Cerebellar cortex (tissue), 1 donor: ENCODE measurements at regions not wholly inside any gene's neighbourhood (a gene's known extent, or its start where the extent isn't known, plus 50 kb on each side); places are given as distances from the start of the nearest gene placed in this dataset.
"Not testable (repeated sequence)": the region's sequence is repeated elsewhere in the genome, so short reads cannot be mapped to it uniquely, and the experiment has no call there.

ENCODE experiments used
- DNase-seq: peaks from one replicate; pipeline ENCODE4 v3.0.0-alpha.2; 2015; ENCODE audit warnings: low spot score

DNA sequence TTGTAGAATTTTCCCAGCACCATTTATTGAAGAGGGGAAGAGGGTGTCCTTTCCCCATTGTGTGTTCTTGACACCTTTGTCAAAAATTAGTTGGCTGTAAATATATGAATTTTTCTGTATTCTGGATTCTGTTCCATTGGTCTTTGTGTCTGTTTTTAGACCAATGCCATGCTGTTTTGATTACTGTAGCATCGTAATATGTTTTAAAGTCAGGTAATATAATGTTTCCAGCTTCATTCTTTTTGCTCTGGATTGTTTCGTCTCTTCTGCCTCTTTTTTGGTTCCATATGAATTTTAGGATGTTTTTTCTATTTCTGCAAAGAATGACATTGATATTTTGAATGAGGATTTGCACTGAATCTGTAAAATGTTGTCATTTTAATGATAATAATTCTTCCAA lies 331.9 kb upstream of the RGS6 start:
- DNase-seq: no peak

DNA sequence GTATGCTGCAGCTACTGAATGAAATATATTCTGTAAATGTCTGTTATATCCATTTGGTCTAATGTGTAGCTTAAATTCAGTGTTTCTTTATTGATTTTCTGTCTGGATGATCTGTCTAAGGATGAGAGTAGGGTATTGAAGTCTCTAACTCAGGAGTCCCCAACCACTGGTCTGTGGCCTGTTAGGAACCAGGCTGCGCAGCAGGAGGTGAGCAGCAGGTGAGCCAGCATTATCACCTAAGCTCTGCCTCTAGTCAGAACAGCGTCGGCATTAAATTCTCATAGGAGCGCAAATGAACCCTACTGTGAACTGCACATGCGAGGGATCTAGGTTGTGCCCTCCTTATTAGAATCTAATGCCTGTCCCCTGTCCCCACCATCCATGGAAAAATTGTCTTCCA lies 329.7 kb upstream of the RGS6 start:
- no peak for DNase-seq

DNA sequence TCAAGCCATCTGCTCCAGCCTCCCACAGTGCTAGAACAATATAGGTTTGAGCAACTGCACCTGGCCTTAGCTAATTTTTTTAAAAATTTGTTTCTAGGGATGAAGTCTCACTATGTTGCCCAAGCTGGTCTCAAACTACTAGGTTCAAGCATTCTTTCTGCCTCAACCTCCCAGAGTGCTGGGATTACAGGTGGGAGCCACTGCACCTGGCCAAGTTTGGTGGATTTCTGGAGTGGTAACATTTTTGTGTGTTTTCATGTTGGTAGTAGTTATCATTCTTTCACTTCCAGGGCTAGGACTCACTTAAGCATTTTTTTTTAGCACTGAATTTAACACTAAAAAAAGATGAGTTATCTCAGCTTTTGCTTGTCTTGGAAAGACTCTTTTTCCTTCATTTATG lies 328.0 kb upstream of the RGS6 start:
- no peak for DNase-seq

DNA sequence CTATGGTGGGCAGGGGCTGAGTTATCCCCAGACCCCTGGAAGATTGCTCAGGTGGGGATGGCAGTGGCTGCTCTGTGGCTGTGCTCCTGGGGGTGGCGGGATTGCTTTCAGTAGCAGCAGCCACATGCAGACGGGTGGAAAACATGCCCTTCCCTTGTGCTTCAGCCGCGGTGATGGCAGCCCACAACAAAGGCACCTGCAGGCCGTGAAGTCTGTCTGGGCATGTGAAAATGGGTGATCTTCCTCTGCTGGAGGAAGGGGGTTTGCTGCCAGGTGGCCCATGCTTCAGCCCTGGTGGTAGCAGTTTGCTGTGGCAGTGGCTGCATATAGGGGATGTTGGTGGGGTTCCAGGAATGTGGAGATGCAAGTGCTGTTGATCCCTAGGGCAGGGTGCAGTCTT lies 326.2 kb upstream of the RGS6 start:
- no peak for DNase-seq

DNA sequence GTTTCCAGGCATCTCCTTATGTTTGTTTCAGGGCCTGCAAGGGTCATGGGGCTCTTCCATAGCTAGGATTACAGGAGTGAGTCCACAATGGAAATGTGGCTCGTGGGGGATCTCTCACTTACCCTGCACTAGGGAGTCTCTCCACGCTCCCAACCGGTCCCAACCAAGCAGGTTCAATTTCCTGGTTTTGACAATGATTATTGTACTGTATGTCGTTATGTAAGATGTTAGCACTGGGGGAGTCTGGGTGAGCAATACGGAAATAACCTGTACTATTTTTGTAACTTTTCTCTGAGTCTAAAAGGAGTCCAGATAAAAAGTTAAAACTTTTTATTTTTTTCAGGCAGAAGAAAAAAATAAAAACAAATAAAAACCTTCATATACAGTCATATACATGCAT lies 325.7 kb upstream of the RGS6 start:
- no peak for DNase-seq

DNA sequence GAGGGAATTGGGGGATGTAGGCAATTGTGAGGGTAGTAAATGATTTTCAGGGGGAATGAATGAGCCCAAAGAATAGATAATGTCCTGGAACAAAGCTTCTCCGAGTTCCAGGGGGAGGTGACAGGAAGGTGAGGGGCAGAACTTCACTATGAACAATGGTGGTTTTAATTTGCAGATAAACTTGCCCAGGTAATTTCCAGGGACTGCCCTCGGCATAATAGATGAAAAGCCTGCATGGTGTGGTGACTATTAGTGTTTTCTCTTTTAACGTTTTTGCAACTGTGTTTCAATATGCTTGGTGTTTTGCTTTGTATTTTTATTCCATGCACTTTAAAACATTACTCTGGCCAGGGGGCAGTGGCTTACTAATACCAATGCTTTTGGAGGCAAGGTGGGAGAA lies 325.2 kb upstream of the RGS6 start:
- no peak for DNase-seq

DNA sequence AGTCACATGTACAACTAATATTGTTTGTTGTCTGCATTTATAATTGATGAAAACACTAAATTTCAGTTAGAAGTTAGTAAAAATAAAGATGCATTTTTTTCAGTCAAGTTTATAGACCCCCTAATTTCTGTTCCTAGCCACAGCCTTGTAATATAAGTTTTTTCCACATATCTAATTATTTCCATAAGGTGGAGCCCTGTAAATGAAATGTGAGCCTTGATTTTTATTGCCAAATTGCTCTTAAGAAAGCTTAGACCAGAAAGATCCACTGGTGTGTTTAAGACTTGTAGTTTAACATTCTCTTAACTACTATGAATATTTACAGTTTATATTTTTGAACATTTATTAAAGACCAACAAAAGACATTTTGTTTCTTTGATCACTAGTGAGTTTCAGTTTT lies 322.1 kb upstream of the RGS6 start:
- DNase-seq: no peak

DNA sequence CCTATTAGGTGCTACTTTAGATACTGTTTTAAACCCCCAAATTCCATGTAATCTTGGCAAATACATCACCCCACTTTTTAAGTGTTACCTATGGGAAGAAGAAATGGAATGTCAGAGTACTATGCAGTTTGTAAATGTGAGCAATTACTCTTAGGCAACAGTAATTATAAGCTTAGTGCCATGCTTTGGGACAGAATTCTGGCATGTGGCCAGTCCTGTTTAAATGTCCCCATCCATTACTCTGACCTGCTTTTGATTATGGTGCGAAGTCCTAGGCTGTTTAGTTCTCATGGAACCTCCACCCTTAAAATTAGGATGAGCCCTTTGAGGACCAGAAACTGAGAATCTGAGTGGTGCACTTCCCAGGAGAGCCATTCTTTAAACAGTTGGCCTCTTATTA lies 321.4 kb upstream of the RGS6 start:
- no peak for DNase-seq

DNA sequence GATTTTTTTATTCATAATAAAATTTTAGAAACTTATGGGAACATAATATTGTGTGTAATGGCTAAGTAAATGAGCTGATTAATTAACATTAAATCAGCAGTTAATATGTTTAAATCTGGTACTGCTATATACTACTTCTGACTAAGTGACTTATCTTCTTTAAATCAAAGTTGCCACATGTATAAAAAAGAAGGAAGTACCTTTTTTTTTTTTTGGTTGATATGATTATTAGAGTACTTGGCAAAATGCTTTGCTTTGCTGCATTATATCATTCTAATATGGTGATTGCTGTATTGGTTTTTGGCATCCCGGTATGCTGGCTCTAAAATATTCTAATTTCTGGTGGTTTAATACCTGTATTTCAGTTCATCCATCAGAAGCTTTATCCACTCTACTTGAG lies 319.1 kb upstream of the RGS6 start:
- DNase-seq: no peak

DNA sequence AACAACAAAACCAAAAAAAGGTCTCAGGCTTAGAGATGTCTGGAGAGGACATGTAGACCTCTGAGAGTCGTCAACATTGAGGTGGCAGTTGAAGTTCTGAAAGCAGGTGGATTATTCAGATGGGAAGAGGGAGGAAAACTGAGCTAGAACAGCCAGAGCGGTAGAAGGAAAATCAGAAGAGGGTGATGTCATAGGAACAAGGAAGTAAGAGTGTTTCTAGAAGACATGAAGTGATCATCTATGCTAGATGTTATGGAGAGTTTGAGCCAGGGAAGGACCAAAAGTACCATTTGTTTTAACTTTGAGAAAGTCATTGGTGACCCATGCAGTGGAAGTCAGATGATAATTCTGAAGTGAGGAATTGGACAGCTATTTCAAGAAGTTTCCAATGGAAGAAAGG lies 316.2 kb upstream of the RGS6 start:
- no peak for DNase-seq

DNA sequence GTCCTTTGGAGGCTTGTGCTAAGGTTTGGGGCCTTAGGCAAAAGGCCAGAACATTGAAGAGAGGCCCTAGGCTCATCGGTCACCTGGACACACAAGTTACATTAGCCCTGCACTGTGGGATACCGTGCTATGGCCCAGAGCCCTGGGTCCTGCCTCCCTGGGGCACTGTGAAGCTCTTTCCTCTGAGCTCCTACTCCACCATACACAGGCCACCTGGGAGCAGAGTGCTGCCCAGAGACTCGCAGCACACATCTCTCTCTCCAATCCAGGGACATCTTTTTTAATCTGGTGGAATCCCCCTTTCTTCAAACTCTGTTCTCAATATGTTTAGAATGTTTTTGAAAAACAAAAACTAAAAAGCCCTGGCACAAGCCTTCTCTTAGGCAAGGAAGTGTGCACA lies 314.2 kb upstream of the RGS6 start:
- DNase-seq: no peak

DNA sequence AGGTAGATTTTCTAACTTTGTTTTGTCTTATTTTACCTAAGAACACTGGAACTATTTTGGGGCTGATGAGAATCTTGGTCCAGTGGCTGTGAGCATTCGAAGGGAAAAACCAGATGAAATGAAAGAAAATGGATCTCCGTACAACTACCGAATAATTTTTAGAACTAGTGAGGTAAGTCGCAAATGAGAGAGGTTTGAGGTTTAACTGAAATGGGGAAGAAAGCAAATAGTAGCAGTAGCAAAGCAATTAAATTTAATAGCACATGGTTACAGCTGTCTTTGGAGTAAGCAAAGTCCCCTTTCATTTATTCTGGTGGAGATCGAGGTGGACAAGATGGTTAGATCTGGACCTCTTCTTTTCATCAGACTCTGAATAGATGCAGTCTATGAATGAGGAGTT lies 313.5 kb upstream of the RGS6 start:
- DNase-seq: no peak

DNA sequence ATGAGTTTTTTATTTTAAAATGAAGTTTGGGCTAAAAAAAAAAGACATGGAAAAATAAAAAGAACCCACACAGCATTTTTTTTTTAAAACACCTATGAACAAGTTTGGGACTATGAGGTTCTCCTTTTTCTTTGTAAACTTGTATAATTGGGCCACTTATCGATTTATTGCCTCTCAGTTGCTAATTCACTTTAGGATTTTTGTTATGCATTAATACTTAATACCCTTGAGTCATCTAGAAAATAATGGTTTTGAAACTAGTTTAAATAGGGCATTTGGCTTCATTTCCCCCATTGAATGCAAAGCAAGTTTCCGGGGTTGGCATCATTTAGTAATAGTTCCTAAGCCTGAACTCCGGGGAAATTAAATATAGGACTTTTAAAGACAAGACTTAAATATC lies 312.8 kb upstream of the RGS6 start:
- no peak for DNase-seq

DNA sequence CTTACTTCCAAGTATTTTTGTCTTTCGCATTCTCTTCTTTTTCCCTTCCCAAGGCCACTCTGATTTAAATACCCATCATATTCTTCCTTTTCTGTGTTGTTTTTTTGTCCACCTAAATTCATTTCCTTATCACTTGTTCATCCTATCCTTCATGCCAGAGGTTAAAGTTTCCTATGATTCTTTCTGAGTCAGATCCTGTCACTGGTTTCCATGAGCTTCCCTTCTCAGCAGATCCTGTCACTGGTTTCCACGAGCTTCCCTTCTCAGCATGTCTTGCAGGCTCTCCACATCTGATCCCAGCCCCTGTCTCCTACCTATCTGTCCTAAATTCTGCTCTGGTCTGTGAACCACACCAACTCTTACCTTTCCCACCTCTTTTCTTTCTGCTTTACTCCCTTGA lies 311.8 kb upstream of the RGS6 start:
- no peak for DNase-seq

DNA sequence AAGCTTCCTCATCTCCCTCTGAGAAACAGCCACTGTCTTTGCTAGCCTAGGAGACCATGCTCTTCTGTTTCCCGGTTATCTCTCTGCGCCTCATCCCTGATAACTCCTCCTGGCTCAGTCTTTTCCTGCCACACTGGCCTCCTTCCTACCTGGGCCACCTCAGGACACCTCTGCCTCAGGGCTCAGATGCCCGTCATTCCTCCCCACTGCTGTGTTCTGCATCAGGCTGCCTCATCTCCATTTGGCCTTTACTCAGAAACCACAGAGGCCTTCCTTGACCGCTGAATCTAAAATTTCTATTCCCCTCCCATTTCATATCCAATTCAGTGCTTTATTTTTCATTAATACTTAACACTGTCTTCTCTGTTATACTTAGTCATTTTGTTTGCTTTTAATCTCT lies 311.0 kb upstream of the RGS6 start:
- no peak for DNase-seq

DNA sequence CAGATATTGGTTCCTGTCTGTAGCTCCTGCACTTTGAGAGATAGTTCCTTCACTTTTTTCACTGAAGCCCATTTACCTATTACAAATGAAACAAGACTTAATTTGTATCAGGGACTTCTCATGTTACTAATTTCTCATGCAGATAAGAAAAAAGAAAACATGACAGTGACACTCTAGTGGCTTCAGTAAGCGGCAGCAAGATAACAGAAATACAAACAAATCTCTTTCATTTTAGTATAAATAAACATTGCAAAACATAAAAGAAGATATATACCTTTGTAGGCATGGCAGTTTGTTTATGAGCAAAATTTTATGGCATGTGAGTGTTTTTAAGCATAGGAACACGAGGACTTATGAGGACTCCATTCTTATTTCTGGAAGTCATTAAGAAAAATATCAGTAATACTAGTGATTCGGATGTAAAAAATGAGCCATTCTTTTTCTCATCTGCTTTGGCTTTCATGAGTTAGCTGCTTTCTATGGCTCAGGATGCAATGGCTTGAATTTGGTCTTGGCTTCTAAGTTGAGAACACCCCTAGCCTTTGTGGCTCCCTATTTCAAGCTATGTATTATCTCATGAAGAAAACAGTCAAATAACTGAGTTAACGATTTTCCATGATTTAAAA lies 310.1 kb upstream of the RGS6 start:
- no peak for DNase-seq

DNA sequence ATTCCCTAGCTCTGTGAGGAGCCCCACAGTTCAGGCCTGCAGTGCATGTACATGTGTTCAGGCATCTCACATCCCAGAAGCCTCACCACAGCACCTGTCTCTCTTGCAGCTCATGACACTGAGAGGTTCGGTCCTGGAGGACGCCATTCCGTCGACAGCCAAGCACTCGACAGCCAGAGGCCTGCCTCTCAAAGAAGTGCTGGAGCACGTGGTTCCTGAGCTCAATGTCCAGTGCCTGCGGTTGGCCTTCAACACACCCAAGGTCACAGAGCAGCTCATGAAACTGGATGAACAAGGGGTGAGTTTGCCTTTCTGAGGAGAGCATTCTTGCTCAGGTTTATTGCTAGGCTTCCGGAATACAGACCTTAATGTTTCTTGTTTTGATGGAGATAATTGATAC lies 308.3 kb upstream of the RGS6 start:
- DNase-seq: no peak

DNA sequence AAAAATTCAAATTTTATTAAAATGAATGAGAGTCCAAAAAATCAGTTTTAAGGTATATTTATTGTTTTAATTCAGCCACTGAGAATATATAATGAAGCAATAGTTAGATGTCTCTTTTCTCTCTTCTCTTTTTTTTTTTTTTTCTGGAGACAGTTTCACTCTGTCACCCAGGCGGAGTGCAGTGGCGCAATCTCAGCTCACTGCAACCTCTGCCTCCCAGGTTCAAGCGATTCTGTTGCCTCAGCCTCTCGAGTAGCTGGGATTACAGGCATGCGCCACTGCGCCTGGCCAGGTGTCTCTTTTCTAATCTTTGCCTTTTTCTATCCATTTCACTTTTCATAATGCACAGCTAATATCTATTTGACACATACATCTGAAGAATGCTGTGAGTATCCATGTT lies 307.1 kb upstream of the RGS6 start:
- DNase-seq: no peak

DNA sequence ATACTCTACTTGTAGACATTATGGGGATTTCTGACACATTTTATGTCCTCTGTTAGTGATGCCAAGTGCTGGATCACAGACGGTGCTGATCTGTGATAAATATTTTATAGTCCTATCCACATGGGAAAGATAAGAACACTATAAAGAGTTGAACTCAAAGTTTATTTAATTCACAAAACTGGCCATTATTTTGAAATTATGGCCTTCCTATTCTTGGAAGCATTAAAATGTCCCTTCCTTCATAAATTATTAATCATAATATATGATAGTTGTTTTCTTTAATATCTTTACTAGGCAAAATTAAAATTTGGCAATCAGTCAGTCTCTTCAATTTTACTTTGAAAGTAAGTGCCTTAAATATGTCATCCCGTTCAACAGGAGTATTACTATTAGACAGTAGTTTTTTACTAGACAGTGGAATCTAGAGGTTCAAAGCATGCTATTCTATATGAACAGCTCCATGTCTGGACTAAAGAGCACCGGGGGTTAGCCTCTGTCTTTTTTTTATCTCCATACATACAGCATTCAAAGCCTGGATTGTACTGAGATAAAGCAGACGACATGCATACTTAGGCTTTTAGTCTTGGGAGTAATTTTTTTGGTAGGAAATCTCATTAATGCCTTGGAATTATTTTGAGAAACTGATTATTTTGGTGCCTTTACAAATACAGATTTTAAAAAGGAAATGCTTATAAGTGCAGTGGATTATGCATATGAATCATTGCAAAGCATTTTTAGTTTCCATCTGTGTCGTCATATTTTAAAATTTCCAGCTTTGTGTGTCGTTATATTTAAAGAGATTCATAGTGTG lies 306.1 kb upstream of the RGS6 start:
- no peak for DNase-seq

DNA sequence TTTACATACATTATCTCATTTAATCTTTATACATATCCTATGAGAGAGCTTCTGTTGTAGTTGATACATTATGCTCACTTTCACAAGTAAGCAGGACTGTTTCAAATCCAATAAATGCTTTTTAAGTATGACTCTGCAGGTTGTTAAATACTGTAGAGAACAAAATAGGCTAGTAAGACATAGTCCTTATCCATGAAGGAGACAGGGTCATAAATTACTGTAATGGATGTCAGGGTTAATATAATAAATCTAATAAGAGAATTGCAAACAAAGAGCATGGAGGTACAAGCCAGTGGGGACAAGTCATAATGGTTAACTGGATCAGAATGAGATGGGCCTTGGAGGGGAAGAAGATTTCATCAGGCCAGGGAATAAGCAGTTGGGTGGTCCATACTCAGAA lies 303.8 kb upstream of the RGS6 start:
- DNase-seq: no peak

DNA sequence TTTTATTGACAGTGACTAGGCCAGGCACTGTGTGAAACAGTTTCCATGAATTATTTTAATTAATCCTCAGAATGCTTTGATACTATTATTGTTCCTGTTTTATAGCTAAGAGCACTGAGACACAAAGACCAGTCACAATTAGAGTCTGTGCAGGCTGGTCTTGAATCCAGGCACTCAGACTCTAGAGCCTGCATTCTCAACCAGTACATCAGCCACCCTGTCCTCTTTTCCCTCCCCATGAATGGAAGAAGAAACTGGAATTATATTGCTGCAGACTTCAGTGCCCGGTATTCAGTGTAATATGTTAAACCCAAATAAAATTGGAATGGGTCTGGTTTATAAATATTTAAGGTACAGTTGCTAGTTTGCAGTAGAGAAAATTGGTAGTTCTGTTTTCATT lies 303.0 kb upstream of the RGS6 start:
- DNase-seq: no peak

DNA sequence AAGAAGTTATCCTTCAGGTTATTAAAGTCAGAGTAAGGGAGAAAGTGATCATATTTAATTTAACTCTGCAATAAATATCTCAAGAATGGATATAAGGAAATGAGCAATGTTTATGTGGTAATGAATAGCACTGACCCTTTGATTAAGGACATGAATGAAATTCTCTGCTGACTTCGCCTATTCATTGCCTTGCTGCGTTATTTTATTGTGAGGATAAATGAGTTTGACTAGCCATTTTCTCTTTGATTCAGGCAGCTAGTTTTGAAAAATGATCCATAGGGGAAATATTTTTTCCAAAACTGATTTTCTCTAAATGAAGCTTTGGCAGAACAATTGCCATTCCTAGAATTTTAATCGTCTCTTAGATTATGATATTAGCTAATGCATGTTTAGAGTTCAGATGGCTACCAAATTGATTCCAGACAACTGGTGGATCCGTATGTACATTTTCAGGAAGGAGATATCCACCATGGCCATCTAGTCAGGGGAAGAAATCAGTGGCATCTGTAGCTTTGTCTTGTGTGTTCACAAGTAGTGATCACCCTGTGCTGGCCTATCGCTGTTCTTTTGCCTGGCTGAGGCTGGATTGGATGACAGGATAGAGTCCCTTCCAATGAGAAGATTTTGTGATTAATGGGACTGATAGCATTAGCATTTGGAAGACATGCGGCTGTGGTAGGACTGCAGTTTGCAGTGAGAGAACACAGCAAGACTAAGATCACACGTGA lies 302.3 kb upstream of the RGS6 start:
- DNase-seq: no peak

DNA sequence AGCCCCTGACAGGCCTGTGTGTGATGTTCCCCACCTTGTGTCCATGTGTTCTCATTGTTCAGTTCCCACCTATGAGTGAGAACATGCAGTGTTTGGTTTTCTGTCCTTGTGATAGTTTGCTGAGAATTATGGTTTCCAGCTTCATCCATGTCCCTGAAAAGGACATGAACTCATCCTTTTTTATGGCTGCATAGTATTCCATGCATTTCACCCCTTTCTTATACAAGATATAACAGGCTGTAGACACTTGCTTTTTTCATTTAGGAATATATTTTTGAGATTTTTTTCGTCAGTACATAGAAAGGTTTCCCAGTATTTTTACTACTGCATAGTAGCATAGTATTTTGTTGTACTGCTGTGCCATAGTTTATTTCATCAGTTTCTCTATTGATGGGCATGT lies 301.2 kb upstream of the RGS6 start:
- DNase-seq: not testable (repeated sequence)
